Mesenteric fat pad (tissue), 1 donor: ENCODE measurements at regions not wholly inside any gene's neighbourhood (a gene's known extent, or its start where the extent isn't known, plus 50 kb on each side); places are given as distances from the start of the nearest gene placed in this dataset.

Experiments
- DNase-seq: peaks from one replicate; pipeline ENCODE4 v3.0.0-alpha.2; 2020; ENCODE audit warnings: low spot score
- donor health status: DM: yes; HTN: yes; CAD: no.

DNA sequence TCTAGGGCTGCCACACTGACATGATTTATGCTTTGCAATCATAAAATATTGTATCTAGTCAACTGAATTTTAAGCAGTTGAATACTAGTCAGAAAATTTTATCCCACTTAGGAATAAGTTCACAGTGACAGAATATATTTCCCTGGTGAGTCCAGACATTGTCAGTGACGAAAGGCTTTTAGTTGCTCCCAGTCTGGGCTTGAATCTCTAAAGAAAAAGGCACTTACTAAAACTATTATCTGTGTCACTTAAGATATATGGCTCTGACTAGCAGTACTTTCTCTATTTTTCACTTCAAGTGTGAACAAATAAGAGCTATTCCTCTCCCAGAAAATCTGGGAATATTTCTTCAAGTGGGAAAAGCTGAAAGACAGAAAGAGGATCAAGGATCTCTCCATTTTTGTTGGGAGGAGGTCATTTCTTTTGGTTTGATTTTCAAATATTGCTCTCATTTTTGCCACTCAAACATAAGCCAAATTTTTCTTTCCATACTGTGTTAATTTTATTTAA is 1262.3 kb upstream of the USP15 start:
- DNase-seq = no peak

GRCh38 chr12:61009192-61009591 is 1251.0 kb upstream of the USP15 start:
- no peak for DNase-seq

DNA sequence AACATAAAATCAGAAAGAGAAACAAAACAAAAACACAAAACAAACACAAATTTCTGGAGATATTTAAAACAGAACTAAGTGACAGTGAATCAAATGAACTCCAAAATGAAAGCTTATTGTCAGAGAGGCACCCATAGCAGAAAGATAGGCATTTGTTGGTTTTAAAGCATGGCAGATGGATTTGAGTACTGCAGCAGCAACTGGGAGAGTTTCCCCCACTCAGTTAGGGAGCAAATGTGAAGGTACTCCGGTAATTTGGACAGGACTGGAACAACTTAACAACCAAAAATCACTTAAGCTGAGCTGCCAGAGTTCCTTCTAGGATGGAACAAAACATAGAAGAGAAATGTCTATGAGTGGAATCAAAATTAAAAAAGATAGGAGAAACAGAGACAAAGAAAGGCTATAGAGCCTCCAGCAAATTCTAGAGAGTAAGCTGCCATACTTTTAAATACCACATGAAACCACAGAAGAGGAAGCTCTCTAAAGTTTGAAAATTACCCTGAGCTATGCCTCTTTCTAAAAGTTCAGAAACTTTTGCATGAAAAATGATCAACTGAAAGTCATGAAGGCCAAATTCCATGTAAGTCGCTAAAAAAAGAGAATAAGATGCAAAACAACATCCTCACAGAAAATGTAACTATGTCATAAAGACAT is 1248.3 kb upstream of the USP15 start:
- no peak for DNase-seq

DNA sequence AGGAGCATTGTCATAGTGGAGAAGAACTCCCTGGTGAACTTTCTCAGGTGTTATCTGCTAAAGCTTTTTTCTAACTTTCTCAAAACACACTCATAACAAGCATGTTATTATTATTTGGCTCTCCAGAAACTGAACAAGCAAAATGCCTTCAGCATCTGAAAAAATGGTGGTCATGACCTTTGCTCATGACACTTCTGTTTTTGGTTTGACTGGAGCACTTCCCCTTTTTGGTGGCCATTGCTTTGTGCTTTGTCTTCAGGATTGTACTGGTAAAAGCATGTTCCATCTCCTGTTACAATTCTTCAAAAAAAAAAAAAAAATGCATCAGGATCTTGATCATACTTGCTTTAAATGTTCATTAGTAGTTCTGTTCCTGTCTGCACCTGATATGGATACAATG is 1241.6 kb upstream of the USP15 start:
- DNase-seq = no peak

DNA sequence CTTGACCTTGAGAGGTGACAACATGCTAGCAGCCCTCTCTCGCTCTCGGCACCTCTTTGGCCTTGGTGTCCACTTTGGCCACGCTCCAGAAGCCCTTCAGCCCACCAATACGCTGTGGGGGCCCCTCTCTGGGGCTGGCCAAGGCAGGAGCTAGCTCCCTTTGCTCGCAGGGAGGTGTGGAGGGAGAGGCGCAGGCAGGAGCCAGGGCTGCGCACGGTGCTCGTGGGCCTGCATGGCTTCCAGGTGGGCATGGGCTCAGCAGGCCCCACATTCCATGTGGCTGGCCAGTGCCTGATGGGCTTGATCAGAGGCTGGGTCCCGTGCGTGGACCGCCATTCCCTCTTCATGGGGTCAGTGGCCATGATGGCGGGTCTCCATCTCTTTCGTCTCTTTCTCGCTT is 1237.0 kb upstream of the USP15 start:
- no peak for DNase-seq

GRCh38 chr12:61029516-61029915 is 1230.7 kb upstream of the USP15 start:
- DNase-seq = no peak

DNA sequence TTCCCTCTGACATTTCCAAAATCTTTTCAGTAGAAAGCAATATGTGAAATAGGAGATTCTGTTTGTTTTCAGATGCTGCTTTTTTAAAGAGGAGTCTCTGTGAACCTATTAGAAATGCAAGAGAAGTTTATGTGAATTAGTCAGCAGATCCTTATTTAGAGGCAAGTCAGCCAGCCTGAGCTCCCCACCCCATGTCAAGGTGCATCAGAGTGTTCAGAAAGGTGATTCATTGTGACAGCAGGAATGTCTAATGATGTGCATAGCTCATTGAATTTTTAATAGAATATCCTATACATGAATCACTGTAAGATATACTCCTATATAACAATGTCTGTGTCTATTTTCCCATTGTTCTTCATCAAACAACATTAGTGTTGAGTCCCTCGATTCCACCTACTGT is 1222.4 kb upstream of the USP15 start:
- DNase-seq = no peak

DNA sequence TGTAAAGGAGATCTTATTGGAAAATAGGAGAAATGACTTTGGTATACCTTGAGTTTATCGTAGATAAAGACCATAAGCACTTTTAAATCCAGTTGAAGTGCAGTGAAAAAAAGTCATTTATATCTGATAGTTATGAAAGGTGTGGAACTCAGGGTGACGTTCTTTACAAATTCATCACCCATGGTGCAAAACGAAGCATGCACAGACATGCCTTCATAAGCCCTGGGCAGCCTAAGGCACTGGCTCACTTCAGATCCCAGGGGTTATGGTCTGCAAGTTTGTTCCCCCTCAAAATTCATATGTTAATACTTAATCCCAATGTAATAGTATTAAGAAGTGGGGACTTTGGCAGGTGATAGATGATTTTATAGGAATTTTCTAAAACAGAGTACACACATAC is 1216.4 kb upstream of the USP15 start:
- no peak for DNase-seq

- no peak for DNase-seq
Measured at GRCh38 chr12:61044766-61045165, 1215.4 kb upstream of the USP15 start.

DNA sequence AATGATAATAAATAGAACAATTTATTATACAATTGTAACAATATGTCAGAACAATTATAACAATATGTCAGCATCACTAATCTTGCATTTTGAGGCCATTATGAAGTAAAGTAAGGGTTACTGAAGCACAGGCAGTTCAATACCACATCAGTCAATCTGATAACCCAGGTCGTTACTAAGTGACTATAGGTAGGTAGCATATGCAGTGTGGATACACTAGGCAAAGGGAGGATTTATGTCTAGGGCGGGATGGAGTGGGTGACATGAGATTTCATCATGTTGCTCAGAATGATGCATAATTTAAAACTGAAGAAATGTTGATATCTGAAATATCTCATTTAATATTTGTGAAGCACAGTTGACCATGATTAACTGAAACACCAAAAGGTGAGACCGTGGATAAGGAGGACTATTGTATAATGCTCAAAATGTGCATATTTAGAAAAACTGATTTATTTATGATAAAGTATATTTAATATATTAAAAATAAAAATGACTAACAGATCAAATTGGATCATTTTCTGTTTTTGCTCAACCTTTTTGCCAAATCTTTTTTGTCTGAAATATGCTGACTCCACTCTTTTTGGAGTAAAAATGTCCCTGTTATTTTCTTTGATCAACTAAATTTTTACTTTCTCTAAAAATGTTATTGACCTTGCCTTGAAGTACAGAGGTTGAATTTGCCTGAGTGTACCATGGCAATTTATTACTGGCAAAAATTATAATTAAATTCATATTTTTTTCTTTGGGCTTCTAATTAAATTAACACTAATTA is 1189.4 kb upstream of the USP15 start:
- DNase-seq = no peak

DNA sequence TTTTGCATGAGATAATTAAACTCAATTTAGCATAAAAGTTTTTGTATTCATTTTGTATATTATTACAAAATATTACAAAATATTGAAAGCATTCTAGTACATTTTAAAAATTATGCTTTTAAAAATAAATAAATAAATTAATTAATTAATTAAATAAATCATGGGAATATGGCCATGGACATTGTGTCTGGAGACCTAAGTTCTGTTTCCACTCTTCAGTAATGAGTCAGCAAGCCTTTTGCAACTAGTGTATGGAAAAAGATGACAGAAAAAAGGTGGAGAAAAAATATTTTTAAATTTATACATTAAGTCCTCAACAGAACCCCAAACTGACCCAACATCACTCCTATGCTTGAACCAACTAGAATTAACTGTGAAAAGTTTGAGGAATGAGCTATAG is 1187.5 kb upstream of the USP15 start:
- no peak for DNase-seq

DNA sequence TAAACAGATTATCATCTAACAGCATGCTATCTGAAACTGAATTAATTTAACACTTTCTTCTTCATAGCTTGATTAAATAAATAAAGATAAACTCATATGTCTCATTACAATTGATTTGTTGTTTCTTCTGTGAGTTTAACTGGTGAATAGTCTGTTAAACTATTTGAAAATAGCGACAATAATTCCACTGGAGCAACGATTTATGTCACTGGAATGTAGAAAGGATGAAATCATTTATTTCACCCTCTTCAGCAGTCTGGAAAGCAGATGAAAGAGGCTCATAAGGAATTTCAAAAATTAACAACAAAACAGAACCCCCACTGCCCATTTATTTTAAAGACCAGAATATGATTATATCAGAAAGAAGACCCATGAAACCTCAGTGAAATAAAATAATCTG is 1165.1 kb upstream of the USP15 start:
- DNase-seq = no peak

DNA sequence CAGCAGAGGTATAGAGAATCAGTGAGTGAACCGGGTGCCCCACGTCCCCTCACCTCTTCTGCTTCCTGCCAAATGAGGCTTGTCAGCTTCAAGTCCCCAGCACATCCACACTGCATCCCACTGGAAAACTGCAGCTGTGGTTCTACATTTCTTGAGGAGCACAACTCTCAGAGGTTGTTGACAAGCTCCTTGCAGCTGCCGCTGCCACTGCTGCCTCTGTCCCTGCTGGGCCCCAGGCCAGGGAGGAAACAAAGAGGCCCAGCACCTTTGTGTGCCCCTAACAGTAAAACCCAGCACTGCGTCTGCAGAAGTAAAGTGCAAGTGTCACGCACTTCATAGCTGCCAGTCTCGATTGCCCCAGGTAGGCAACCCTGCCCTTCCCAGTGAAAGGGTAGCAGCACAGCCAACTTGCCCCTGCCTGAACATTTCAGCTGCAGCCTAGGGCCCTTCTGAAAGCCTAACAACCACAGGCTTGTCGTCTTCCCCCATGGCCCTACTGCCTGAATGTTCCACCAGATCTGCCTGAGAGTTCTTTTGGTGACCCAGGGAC is 1162.1 kb upstream of the USP15 start:
- DNase-seq = no peak

DNA sequence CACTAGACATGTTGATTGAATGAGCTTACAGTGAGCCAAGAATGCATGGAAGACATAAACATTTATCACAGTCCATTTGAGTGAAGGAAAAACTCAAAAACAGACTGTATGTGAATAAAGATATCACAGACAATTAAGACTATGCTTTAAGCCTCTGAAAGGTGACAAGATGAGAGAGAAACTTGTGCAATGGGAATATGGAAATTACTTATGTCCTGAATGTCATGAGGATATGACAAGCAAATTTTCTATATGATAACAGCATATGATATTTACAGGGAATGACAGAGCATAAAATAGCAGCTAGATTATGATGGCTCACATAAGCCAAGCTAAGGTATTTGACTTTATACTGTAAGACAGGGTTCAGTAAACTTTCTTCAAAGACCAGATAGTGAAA is 1153.1 kb upstream of the USP15 start:
- no peak for DNase-seq

- DNase-seq = no peak
Measured at GRCh38 chr12:61111218-61111617, 1149.0 kb upstream of the USP15 start.

GRCh38 chr12:61137677-61138414 is 1122.4 kb upstream of the USP15 start:
- DNase-seq = no peak

DNA sequence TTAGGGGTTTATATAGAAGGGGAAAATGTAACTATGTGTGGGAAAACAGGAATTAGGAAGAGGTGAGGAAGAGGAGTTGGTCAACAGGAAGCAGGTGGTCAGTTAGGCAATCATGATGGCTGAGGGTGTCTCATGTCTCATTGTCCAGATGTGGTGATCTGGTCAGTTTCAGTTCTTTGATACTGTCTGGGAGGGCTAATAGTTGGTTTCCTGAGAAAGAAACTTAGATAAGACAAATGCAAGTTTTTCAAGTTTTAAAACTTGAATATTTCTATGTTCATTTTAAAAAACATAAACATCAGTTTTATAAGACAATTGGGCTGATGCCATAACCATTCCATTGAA is 1121.8 kb upstream of the USP15 start:
- no peak for DNase-seq

- DNase-seq = no peak
Measured at GRCh38 chr12:61161961-61162360, 1098.2 kb upstream of the USP15 start.

DNA sequence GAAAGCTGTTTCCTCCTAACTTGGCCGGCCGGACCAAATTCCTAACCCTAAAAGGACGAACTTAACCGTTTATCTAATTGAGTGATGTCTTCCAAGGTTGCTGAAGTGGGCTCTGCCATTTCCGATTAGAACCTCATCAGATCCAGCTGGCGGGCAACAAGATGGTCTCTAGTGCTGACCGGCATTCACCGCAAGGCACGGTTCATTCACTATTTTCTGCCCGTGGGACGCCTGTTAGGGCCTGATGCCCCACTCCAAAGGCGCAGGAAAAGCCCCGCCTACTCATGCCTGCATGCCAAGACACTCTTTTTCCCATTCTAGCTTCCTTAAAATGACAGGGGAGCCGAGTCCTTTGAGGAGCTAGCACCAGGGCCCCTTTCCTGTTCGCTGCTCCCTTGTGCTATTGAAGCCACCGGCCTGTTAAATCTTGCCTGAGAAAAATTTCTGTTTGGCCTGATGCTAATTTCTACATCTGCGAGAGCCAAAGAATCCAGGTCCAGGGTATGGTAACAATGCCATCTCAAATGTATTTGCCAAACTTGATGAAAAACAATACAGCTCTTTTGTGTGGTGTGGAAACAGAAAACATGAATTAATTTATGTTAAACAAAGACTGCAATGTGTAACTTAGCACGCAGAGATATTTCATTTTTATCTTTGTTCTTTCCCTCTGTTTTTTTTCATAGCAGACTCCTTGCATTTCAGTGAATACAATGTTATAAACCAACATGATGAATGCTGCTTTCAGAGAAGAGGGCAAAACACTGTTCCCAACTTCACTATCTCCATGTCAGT is 1071.2 kb upstream of the USP15 start:
- no peak for DNase-seq

DNA sequence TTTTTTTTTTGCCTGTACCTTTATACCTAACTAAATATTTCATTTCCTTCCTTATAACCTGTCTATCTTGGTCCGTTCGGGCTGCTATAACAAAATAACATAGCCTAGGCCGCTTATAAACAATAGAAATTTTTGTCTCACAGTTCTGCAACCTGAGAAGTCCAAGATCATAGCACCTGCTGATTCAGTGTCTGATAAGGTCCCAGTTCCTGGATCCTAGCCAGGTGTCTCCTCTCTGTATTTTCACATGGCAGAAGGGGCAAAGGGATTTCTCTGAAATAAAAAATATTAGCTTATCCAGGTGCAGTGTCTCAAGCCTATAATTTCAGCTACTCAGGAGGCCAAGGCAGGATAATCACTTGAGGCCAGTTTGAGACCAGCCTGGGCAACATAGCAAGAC is 1046.6 kb upstream of the USP15 start:
- no peak for DNase-seq

DNA sequence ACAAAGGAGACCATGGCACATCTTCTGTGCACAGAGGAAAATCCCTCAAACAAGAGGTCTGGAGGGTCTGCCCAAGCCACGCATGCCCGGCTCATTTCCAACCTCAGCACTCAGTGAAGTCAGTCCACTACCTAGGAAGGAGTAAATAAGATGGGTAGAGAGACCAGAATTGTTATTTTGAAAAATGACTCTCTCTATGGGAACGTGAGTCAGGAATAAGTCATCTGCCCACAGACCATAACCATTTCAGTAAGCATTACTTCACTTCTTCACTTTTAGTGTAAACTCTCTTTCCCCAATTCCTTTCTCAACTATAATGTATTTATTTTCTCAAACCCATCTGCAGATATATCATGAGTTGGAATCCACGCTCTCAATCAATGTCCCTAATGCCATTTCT is 1039.9 kb upstream of the USP15 start:
- DNase-seq = no peak
